K562 (cell line): ENCODE measurements at regions not wholly inside any gene's neighbourhood (a gene's known extent, or its start where the extent isn't known, plus 50 kb on each side); places are given as distances from the start of the nearest gene placed in this dataset.

Experiments
- GABPA ChIP-seq: fragments of 200-800 bp; sonication (Bioruptor generic); conservative IDR thresholded peaks from 2 replicates; pipeline ENCODE4 v1.6.1; 2016; ENCODE audit warnings: low read depth, missing genetic modification characterization, missing compliant biosample characterization
- POLR2A ChIP-seq: fragments of 450-650 bp; conservative IDR thresholded peaks from 2 replicates; pipeline ENCODE4 v1.6.1; 2016
- TF ChIP-seq, protein P1 (sequence below): fragments of 450-650 bp; formaldehyde crosslinking; IDR thresholded peaks from 2 replicates; pipeline ENCODE4 v1.4.0; 2022; ENCODE audit warnings: mild to moderate bottlenecking, moderate library complexity

DNA sequence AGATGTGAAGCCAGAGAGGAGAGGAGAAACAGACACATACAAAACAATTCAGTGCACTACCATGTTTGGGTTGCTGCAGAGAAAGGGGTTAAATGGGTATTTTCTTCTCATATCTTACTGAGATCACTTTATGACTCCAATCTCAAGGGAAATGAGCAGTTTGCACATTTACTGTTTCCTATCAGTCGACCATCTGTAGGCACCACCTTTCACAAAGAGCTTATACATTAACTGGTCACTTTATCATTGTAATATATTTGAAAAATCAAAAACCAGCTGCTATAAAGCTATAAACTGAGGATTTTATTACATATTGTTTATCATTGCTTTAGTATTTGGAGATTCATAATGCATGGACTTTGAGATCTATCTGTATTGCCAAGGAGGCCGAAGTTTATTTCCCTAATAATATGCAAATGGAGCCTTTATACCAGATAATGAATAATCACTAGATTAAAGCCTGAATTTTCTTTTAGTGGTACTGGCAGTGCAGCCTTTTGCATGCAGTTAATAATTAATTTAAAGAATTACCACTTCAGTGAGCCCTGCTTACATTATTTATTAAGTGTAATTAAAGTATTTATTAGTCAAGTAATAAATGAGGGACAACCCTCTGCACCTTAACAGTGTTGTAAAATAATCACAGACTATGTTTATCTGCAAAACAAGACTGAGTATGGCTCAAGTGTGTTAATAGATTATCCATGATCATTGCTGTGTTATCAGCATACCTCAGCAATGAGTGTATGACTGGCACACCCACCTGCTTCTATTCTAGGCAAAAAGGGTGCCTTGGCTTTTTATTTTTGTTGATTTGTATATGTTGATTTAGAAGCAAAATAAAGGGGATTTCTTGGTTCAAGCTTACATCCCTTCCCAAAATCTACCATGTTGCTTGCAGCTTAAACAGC, 167.7 kb upstream of the SLC14A2 start:
- TF ChIP-seq GABPA (tag) (no peak), POLR2A (no peak)
- TF ChIP-seq, protein P1, sequence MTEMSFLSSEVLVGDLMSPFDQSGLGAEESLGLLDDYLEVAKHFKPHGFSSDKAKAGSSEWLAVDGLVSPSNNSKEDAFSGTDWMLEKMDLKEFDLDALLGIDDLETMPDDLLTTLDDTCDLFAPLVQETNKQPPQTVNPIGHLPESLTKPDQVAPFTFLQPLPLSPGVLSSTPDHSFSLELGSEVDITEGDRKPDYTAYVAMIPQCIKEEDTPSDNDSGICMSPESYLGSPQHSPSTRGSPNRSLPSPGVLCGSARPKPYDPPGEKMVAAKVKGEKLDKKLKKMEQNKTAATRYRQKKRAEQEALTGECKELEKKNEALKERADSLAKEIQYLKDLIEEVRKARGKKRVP (CRISPR knock-in tag): no peak
